ENCODE measurements at regions not wholly inside any gene's neighbourhood (a gene's known extent, or its start where the extent isn't known, plus 50 kb on each side); places are given as distances from the start of the nearest gene placed in this dataset.

DNA sequence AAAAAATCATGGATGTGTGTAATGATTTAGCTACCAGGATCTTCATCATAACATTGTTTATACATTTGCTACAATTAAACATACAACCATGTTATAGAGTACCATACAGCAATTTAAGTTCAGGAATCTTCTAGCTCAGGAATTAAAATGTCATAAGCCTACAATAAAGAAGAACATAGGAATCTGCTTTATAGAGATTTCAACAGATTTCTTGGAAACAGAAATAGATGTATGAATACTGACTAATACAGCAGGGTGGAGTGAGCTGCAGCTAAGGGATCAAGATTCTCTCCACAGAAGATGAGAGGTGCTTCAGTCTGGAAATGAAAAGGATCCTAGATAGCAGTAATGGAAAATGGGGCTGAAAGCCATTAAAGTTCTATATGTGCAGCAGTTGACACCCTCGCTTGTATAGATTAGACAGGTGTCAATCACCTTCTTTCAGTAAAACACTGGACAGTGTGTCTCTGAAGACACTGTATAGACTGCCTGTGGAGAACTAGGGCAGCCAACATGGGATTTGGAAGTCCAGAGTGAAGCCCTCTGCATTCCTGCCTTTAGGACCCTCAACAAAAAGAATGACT is 73.9 kb downstream of the DNTTIP2 start:
- peak overlapping the region in 3 of 4 donors; percentile 29 to 43 (median 39) for H3K27ac ChIP-seq
- no peaks in the 10 kb centered on the region for H3K36me3 ChIP-seq
- H3K9me3 ChIP-seq = no peaks in the 10 kb centered on the region
- H3K27me3 ChIP-seq = no peaks in the 10 kb centered on the region
- TF ChIP-seq POLR2AphosphoS5 (IDR thresholded peaks at IDR 0.05) (no peak), POLR2A (IDR thresholded peaks at IDR 0.05) (no peak), EP300 (IDR thresholded peaks at IDR 0.05) (no peak)
- TF ChIP-seq, protein P1, sequence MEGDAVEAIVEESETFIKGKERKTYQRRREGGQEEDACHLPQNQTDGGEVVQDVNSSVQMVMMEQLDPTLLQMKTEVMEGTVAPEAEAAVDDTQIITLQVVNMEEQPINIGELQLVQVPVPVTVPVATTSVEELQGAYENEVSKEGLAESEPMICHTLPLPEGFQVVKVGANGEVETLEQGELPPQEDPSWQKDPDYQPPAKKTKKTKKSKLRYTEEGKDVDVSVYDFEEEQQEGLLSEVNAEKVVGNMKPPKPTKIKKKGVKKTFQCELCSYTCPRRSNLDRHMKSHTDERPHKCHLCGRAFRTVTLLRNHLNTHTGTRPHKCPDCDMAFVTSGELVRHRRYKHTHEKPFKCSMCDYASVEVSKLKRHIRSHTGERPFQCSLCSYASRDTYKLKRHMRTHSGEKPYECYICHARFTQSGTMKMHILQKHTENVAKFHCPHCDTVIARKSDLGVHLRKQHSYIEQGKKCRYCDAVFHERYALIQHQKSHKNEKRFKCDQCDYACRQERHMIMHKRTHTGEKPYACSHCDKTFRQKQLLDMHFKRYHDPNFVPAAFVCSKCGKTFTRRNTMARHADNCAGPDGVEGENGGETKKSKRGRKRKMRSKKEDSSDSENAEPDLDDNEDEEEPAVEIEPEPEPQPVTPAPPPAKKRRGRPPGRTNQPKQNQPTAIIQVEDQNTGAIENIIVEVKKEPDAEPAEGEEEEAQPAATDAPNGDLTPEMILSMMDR (IDR thresholded peaks at IDR 0.05) = no peak
- no peak overlapping the region for H3K4me3 ChIP-seq
- WGBS, 2 donors = 95 to 97% methylated on average over 1 of the region's 1 CpG
- peaks cover 0 to 17% (median 5%) of the 10 kb centered on the region in 4 donors for H3K4me1 ChIP-seq
- intact Hi-C loops (cut with DNase I) = no loop called here
- DNase-seq = no peak

DNA sequence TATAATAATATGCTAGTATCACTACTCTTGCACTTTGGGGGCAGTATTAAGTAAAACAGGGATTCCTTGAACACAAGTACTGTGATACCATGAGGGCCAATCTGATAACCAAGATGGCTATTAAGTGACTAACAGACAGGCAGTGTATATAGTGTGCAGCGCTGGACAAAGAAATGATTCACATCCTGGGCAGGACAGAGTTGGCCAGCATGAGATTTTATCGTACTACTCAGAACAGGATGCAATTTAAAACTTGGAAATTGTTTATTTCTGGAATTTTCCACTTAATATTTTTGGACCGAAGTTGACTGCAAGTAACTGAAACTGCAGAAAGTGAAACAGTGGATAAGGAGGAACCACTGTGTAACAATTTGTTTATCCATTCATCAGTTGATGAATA is 74.6 kb downstream of the DNTTIP2 start:
- H3K4me3 ChIP-seq = no peak overlapping the region
- WGBS, 2 donors = 69 to 84% methylated on average over 3 of the region's 3 CpGs
- intact Hi-C loops (cut with DNase I) = no loop called here
- no peaks in the 10 kb centered on the region for H3K9me3 ChIP-seq
- peak overlapping the region in 3 of 4 donors; percentile 29 to 43 (median 39) for H3K27ac ChIP-seq
- DNase-seq = no peak
- peaks cover 0 to 17% (median 5%) of the 10 kb centered on the region in 4 donors for H3K4me1 ChIP-seq
- H3K27me3 ChIP-seq = no peaks in the 10 kb centered on the region
- no peaks in the 10 kb centered on the region for H3K36me3 ChIP-seq
- no peak for TF ChIP-seq POLR2AphosphoS5 (IDR thresholded peaks at IDR 0.05)
- TF ChIP-seq, protein P1 (IDR thresholded peaks at IDR 0.05) = no peak
- no peak for TF ChIP-seq EP300 (IDR thresholded peaks at IDR 0.05)
- TF ChIP-seq POLR2A (IDR thresholded peaks at IDR 0.05) = no peak

DNA sequence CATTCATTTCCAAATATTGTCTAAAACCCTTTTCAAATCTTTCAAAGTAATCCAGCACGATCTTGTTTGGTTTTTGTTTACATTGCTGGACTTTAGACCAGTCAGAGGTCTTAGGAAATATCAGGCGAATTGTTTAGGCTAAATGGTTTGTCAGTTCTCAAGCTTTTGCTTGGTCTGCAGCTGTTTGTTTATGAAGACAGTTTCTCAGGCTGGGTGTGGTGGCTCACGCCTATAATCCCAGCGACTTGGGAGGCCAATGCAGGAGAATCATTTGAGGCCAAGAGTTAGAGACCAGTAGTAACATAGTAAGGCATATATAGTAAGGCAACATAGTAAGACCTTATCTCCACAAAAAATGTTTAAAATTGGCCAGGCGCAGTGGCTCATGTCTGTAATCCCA is 77.5 kb downstream of the DNTTIP2 start:
- intact Hi-C loops (cut with DNase I) = no loop called here
- DNase-seq = no peak
- H3K9me3 ChIP-seq = no peaks in the 10 kb centered on the region
- no peak overlapping the region for H3K4me3 ChIP-seq
- 63 to 83% methylated on average over 5 of the region's 5 CpGs for WGBS, 2 donors
- H3K27ac ChIP-seq = no peak overlapping the region
- peaks cover 0 to 26% (median 10%) of the 10 kb centered on the region in 4 donors for H3K4me1 ChIP-seq
- TF ChIP-seq EP300 (IDR thresholded peaks at IDR 0.05) (no peak), POLR2A (IDR thresholded peaks at IDR 0.05) (no peak), POLR2AphosphoS5 (IDR thresholded peaks at IDR 0.05) (no peak)
- TF ChIP-seq, protein P1 (IDR thresholded peaks at IDR 0.05) = no peak
- no peaks in the 10 kb centered on the region for H3K36me3 ChIP-seq
- no peaks in the 10 kb centered on the region for H3K27me3 ChIP-seq

DNA sequence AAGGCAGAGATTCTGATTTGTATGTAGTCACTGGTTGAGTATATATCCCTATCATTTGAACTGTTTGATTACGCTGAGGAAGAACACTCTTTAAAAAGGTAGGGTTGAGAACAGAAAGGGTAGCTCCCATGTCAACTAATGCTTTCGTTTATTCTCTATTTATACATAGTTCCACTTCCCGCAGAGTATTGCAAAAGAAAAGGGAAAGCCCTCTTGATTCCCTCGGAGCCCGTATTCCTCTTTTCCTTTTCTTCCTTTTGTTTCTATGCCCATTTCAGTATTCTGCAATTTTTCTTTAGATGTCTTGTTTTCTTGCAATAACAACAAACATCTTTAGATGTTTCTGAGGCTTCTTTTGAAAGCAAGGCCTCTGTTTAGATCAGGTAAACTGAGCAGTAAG is 78.2 kb downstream of the DNTTIP2 start:
- TF ChIP-seq, protein P1 (IDR thresholded peaks at IDR 0.05) = no peak
- TF ChIP-seq POLR2A (IDR thresholded peaks at IDR 0.05) = no peak
- no peak for TF ChIP-seq POLR2AphosphoS5 (IDR thresholded peaks at IDR 0.05)
- no peak for TF ChIP-seq EP300 (IDR thresholded peaks at IDR 0.05)
- no peaks in the 10 kb centered on the region for H3K27me3 ChIP-seq
- no peak for DNase-seq
- no peak overlapping the region for H3K27ac ChIP-seq
- H3K9me3 ChIP-seq = no peaks in the 10 kb centered on the region
- H3K4me1 ChIP-seq = peaks cover 0 to 26% (median 10%) of the 10 kb centered on the region in 4 donors
- H3K36me3 ChIP-seq = no peaks in the 10 kb centered on the region
- no peak overlapping the region for H3K4me3 ChIP-seq
- WGBS, 2 donors = 89% methylated on average over 5 of the region's 5 CpGs
- intact Hi-C loops (cut with DNase I) = no loop called here

DNA sequence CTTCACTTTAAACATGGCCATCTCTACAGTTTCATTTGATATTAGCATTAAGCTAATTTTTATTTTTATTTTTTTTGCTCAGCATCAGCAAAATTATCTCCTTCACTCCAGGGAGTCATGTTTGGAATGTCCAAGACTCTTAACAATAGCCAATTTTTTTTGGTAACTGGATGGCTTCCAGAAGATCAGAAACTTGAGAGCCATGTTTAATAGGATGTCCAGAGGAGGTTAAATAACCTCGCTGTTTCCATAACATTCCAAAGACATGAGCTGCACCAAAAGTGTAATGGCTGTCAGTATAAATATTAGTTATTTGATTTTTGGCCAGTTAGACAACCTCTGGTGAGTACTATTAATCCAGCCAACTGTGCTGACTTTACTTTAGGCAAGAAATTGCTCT is 80.7 kb downstream of the DNTTIP2 start:
- Histone ChIP-seq H3K36me3 (no peaks in the 10 kb centered on the region), H3K27ac (no peak overlapping the region), H3K9me3 (no peaks in the 10 kb centered on the region), H3K4me1 (peaks cover 0 to 9% (median 5%) of the 10 kb centered on the region in 4 donors), H3K27me3 (no peaks in the 10 kb centered on the region), H3K4me3 (no peak overlapping the region)
- WGBS, 2 donors = 70 to 91% methylated on average over 1 of the region's 1 CpG
- intact Hi-C loops (cut with DNase I) = no loop called here
- DNase-seq = no peak
- TF ChIP-seq EP300 (IDR thresholded peaks at IDR 0.05) = no peak
- no peak for TF ChIP-seq POLR2AphosphoS5 (IDR thresholded peaks at IDR 0.05)
- TF ChIP-seq POLR2A (IDR thresholded peaks at IDR 0.05) = no peak
- TF ChIP-seq, protein P1 (IDR thresholded peaks at IDR 0.05) = no peak

Measured in sigmoid colon (tissue), 6 donors.